Common myeloid progenitor, CD34-positive (primary cell): ENCODE measurements at regions not wholly inside any gene's neighbourhood (a gene's known extent, or its start where the extent isn't known, plus 50 kb on each side); places are given as distances from the start of the nearest gene placed in this dataset.

Source experiments
- CTCF ChIA-PET: fragments of 350-600 bp; sonication (Branson Sonifier 250); formaldehyde crosslinking; loops from one replicate; lab custom pipeline; 2021; ENCODE audit warnings: antibody characterized with exemption; lab: Charles Lee
- POLR2A ChIA-PET: fragments of 350-600 bp; sonication (Branson Sonifier 250); formaldehyde crosslinking; loops from one replicate; lab custom pipeline; 2021; ENCODE audit warnings: antibody characterized with exemption; lab: Charles Lee
- DNase-seq, 3 donors: peaks; one replicate each; pipeline versions ENCODE4 v3.0.0 to v3.0.0-alpha.2; 2013
- H3K27ac ChIP-seq, 2 experiments: 1 replicate in 1 of 2; 2 replicates in 1 of 2; pipeline ENCODE4 v1.7.0; 2013; ENCODE audit warnings: inconsistent platforms in 2 of 2, low read length in 2 of 2, mild to moderate bottlenecking in 2 of 2, low read depth in 1 of 2, moderate library complexity in 1 of 2; ENCODE audit not compliant: severe bottlenecking in 2 of 2, insufficient read depth in 1 of 2, poor library complexity in 1 of 2
- H3K27me3 ChIP-seq, 5 experiments: replicated peaks in 2 of 5; 1 replicate in 3 of 5; 2 replicates in 2 of 5; pipeline versions ENCODE4 v1.6.1 to v1.7.0; 2013; ENCODE audit warnings: low read length in 4 of 5, mild to moderate bottlenecking in 2 of 5, moderate library complexity in 2 of 5, inconsistent platforms in 1 of 5; ENCODE audit not compliant: insufficient read depth in 5 of 5, control insufficient read depth in 4 of 5
- H3K36me3 ChIP-seq, 4 experiments: 1 replicate in 2 of 4; 2 replicates in 2 of 4; pipeline versions ENCODE4 v1.6.1 to v1.7.0; 2013; ENCODE audit warnings: low read length in 3 of 4, control low read depth in 1 of 4, mild to moderate bottlenecking in 1 of 4; ENCODE audit not compliant: control insufficient read depth in 4 of 4, insufficient read depth in 4 of 4
- H3K4me1 ChIP-seq, 4 experiments: 1 replicate in 3 of 4; 2 replicates in 1 of 4; pipeline versions ENCODE4 v1.6.1 to v1.7.1; 2013; ENCODE audit warnings: low read length in 3 of 4, mild to moderate bottlenecking in 3 of 4, control low read depth in 1 of 4, inconsistent platforms in 1 of 4, moderate library complexity in 1 of 4; ENCODE audit not compliant: control insufficient read depth in 4 of 4, insufficient read depth in 4 of 4; ENCODE audit errors: control extremely low read depth in 1 of 4
- H3K4me3 ChIP-seq, 7 experiments: 1 replicate in 4 of 7; 2 replicates in 3 of 7; pipeline versions ENCODE4 v1.5.1 to v1.7.0; 2013; ENCODE audit warnings: mild to moderate bottlenecking in 7 of 7, low read length in 6 of 7, moderate library complexity in 6 of 7, inconsistent platforms in 2 of 7, low read depth in 2 of 7, control low read depth in 1 of 7; ENCODE audit not compliant: insufficient read depth in 4 of 7, control insufficient read depth in 1 of 7; ENCODE audit errors: extremely low read depth in 1 of 7
- H3K9me3 ChIP-seq, 5 experiments: 1 replicate in 4 of 5; 2 replicates in 1 of 5; pipeline versions ENCODE4 v1.6.1 to v1.7.1; 2013; ENCODE audit warnings: low read length in 4 of 5, mild to moderate bottlenecking in 2 of 5, inconsistent platforms in 1 of 5, low read depth in 1 of 5, moderate library complexity in 1 of 5; ENCODE audit not compliant: control insufficient read depth in 4 of 5, insufficient read depth in 2 of 5; ENCODE audit errors: control extremely low read depth in 1 of 5
- WGBS: methylation state at CpG from one replicate; pipeline ENCODE4 v1.1.5; 2013; ENCODE audit not compliant: insufficient coverage; 5-methylcytosine and 5-hydroxymethylcytosine counted together

DNA sequence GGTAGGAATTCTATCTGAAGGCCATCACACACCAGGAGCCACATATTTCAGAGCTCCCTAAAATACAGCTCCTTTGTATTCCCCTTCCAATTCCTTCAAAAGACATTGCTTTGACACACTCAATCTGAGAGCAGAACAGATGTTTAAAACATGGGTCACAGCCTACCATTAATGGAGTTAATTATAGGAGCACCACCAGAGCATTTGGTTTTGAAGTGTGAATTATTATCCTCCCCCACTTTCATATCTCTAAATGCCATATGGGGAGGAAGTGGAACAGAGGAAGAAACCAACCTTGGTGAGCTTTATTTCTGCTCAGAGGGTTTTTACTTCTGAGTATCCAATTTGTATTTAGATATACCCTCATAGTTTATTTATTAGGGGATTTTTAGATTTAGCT lies 50.7 kb upstream of the TNFRSF21 start:
- ChIA-PET CTCF (interaction anchor here (0.8 to 1.3 kb wide), 3 partner anchors 11 to 20 kb away, joined by 3 read pairs; no protein-coding TSS in a partner anchor), POLR2A (interaction anchor here (0.6 kb wide), 1 partner anchor 54 kb away, joined by 3 read pairs; no protein-coding TSS in a partner anchor)
- peak; percentile 57 to 92 (median 83) for DNase-seq

DNA sequence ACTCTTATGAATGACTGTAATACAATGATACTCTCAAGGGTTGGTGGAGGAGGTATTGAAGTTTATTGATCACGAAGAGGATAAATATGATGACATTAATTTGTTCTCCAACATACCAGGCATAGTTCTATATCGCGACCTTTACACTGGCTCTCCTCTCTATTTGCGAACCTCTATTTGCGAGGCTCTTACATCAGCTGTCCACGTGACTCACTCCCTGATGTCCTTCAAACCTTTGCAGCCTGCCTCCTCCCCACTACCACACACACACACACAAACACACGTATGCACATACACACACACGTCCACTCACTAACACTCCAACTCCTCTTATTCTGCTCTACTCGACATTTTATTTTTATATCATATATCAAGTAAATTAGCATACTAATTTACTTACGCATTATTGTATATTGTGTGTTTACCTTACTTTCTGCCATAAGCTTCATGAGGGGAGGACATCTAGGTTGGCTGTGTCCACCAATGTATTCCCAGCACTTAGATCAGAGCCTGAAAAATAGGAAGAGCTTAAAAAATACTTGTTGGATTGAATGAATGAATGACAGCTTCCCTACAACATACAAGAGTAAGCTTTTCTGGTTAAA lies 53.3 kb upstream of the TNFRSF21 start:
- no peaks in the 10 kb centered on the region for H3K27me3 ChIP-seq
- no peak overlapping the region for H3K4me3 ChIP-seq
- 100% methylated on average over 5 of the region's 10 CpGs for WGBS
- H3K9me3 ChIP-seq: no peaks in the 10 kb centered on the region
- ChIA-PET POLR2A (no interaction called here), CTCF (interaction anchor here (1.1 kb wide), 1 partner anchor 35 kb away, joined by 3 read pairs; no protein-coding TSS in a partner anchor)
- no peaks in the 10 kb centered on the region for H3K36me3 ChIP-seq
- H3K27ac ChIP-seq: no peak overlapping the region
- no peak for DNase-seq
- peaks cover 5 to 38% (median 26%) of the 10 kb centered on the region in 4 experiments for H3K4me1 ChIP-seq

More for the DNA sequence above, 50.7 kb upstream of the TNFRSF21 start:
- Histone ChIP-seq H3K36me3 (no peaks in the 10 kb centered on the region), H3K9me3 (no peaks in the 10 kb centered on the region), H3K4me1 (peaks cover 5 to 45% (median 28%) of the 10 kb centered on the region in 4 experiments), H3K4me3 (peak overlapping the region in 1 of 7 experiments; percentile 30), H3K27me3 (no peaks in the 10 kb centered on the region), H3K27ac (no peak overlapping the region)

DNA sequence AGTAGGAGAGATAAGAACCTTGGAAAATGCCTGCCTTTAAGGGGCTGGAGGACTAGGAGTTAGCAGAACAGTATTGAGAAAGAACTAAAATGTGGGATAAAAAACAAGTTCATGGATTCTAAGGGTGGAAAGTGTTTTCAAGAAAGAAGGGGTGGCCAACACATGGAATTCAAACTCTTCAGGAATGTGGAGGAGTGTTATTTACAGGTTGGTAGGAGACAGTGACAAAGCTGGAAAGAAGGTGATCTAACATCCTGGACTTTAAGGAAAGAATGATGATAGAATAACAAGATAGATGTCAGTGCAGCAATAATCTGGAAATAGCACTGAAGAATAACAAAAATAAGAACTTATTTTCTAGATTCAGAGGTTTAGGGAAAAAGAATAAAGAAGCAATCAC lies 54.0 kb upstream of the TNFRSF21 start:
- Histone ChIP-seq H3K4me1 (peaks cover 5 to 30% (median 22%) of the 10 kb centered on the region in 4 experiments), H3K27ac (no peak overlapping the region), H3K27me3 (no peaks in the 10 kb centered on the region), H3K36me3 (no peaks in the 10 kb centered on the region), H3K9me3 (no peaks in the 10 kb centered on the region), H3K4me3 (no peak overlapping the region)
- ChIA-PET CTCF (no interaction called here), POLR2A (no interaction called here)
- no peak for DNase-seq

DNA sequence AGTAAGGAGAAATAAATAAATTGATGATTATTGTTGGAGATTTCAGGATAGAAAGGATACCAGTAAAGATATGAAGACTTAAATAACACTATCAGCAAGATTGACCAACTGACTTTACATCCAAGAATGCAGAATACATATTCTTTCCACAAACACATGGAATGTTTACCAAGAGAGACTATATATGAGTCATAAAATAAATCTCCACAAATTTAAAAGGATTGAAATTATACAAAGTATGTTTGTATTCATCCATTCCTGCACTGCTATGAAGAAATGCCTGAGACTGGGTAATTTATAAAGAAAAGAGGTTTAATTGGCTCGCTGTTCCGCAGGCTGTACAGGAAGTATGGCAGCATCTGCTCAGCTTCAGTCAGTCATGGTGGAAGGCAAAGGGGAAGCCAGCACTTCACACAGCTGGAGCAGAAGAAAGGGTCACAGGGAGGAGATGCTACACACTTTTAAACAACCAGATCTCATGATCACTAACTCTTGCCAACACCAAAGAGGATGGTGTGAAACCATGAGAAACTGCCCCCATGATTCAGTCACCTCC lies 56.7 kb upstream of the TNFRSF21 start:
- Histone ChIP-seq H3K9me3 (peaks cover 0 to 1% (median 0%) of the 10 kb centered on the region in 5 experiments), H3K4me3 (no peak overlapping the region), H3K27ac (no peak overlapping the region), H3K27me3 (no peaks in the 10 kb centered on the region), H3K4me1 (peaks cover 0 to 8% (median 5%) of the 10 kb centered on the region in 4 experiments), H3K36me3 (no peaks in the 10 kb centered on the region)
- peak in 2 of 3 donors; percentile 65 to 75 for DNase-seq
- 28% methylated on average over 2 of the region's 2 CpGs for WGBS
- ChIA-PET CTCF (no interaction called here), POLR2A (no interaction called here)

DNA sequence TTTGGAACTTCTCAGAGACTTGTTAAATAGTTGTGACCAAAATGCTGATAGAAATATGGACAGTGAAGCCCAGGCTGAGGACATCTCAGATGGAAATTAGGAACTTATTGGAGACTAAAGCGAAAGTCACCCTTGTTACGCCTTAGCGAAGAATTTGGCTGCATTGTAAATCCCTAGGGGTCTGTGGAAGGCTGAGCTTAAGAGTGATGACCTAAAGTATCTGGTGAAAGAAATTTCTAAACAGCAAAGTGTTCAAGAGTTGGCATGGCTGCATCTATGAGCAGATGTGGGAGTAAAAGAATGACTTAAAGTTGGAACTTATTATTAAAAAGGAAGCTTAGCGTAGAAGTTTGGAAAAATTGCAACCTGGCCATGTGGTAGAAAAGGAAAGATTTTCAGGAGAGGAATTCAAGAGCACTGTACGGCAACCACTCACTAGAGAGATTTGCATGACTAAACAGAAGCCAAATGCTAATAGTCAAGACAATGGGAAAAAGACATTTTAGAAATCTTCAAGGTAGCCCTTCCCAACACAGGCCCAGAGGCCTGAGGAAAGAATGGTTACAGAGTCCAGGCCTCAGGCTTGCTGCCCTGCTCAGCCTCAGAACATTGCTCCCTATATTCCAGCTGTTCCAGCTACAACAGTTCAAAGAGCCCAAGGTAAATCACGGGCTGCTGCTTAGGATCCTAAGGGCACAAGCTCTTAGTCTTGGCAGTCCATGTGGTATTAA lies 61.6 kb upstream of the TNFRSF21 start:
- no peak for DNase-seq
- ChIA-PET POLR2A (no interaction called here), CTCF (interaction anchor here (1.0 to 1.7 kb wide), 2 partner anchors 11 to 15 kb away, joined by 3 to 4 read pairs; no protein-coding TSS in a partner anchor)
- peaks cover 0 to 14% (median 8%) of the 10 kb centered on the region in 4 experiments for H3K4me1 ChIP-seq
- H3K27me3 ChIP-seq: no peaks in the 10 kb centered on the region
- WGBS: 98% methylated on average over 6 of the region's 6 CpGs
- no peaks in the 10 kb centered on the region for H3K36me3 ChIP-seq
- H3K27ac ChIP-seq: no peak overlapping the region
- peaks cover 0 to 1% (median 0%) of the 10 kb centered on the region in 5 experiments for H3K9me3 ChIP-seq
- H3K4me3 ChIP-seq: no peak overlapping the region

DNA sequence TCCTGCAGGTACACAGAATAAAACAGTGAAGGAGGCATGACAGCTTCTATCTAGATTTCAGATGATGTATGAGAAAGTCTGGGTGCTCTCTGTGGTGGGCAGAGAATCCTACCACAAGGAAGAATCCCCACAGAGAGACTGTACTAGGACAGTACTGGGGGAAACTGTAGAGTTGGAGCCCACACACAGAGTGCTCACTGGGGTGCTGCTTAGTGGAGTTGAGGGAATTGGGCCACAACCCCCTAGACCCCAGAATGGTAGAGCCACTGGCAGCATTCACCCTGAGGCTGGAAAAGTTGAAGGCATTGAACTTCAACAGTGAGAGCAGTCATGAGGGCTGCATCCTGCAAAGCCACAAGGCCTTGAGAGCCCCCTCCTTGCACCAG lies 62.2 kb upstream of the TNFRSF21 start:
- Histone ChIP-seq H3K27ac (no peak overlapping the region), H3K4me1 (peaks cover 0 to 19% (median 12%) of the 10 kb centered on the region in 4 experiments), H3K4me3 (no peak overlapping the region), H3K9me3 (peaks cover 0 to 1% (median 0%) of the 10 kb centered on the region in 5 experiments), H3K27me3 (no peaks in the 10 kb centered on the region), H3K36me3 (no peaks in the 10 kb centered on the region)
- ChIA-PET POLR2A (no interaction called here), CTCF (interaction anchor here (1.0 to 1.7 kb wide), 2 partner anchors 11 to 16 kb away, joined by 3 to 4 read pairs; no protein-coding TSS in a partner anchor)
- DNase-seq: no peak

DNA sequence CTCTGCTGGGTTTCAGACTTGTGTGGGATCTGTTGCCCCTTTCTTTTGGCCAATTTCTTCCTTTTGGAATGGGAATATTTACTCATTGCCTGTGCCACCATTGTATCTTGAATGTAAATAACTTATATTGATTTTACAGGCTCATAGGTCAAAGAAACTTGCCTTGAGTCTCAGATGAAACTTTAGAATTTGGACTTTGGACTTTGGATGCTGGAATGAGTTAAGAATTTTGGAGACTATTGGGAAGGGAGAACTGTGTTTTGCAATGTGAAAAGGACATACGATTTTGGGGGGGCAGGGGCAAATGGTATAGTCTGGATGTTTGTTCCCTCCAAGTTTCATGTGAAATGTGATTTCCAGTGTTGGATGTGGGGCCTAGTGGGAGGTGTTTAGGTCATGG lies 62.6 kb upstream of the TNFRSF21 start:
- peaks cover 0 to 1% (median 0%) of the 10 kb centered on the region in 5 experiments for H3K9me3 ChIP-seq
- POLR2A ChIA-PET: no interaction called here
- H3K27me3 ChIP-seq: no peaks in the 10 kb centered on the region
- H3K4me1 ChIP-seq: peaks cover 0 to 23% (median 14%) of the 10 kb centered on the region in 4 experiments
- no peak overlapping the region for H3K4me3 ChIP-seq
- DNase-seq: no peak
- CTCF ChIA-PET: interaction anchor here (1.0 kb wide), 1 partner anchor 12 kb away, joined by 3 read pairs; no protein-coding TSS in a partner anchor
- no peaks in the 10 kb centered on the region for H3K36me3 ChIP-seq
- no peak overlapping the region for H3K27ac ChIP-seq
- WGBS: 100% methylated on average over 1 of the region's 1 CpG
